GM12891 (cell line): ENCODE measurements at regions not wholly inside any gene's neighbourhood (a gene's known extent, or its start where the extent isn't known, plus 50 kb on each side); places are given as distances from the start of the nearest gene placed in this dataset.

Experiments used
- POLR2A ChIP-seq: IDR thresholded peaks from 2 replicates; pipeline ENCODE4 v1.6.1; 2011; ENCODE audit warnings: low read depth, low read length, control low read depth
- POLR2AphosphoS5 ChIP-seq: IDR thresholded peaks from 2 replicates; pipeline ENCODE4 v1.6.1; 2011; ENCODE audit warnings: low read depth, low read length, control low read depth
- POU2F2 ChIP-seq: IDR thresholded peaks from 2 replicates; pipeline ENCODE4 v1.6.1; 2011; ENCODE audit warnings: low read depth, mild to moderate bottlenecking, control low read depth, low read length, moderate library complexity
- TAF1 ChIP-seq: IDR thresholded peaks from 2 replicates; pipeline ENCODE4 v1.6.1; 2011; ENCODE audit warnings: low read depth, low read length, control low read depth

DNA sequence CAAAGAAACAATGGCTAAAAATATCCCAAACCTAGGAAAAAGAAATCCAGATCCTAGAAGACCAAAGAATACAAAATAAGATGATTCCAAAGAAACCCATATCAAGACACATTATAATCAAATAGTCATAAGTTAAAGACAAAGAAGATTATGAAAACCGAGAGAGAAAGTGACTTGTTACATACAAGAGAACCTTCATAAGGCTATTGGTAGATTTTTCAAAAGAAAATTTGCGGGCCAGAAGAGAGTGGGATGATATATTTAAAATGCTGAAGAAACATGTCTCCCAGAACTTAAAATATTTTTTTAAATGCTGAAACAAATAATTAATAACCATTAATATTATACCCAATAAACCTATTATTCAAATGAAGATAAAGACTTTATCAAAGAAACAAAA, 687.3 kb downstream of the TLE4 start:
- TF ChIP-seq POLR2AphosphoS5 (no peak), POLR2A (no peak), TAF1 (no peak), POU2F2 (no peak)
